OCI-LY1 (cell line): ENCODE measurements at regions not wholly inside any gene's neighbourhood (a gene's known extent, or its start where the extent isn't known, plus 50 kb on each side); places are given as distances from the start of the nearest gene placed in this dataset.
"Not testable (repeated sequence)": the region's sequence is repeated elsewhere in the genome, so short reads cannot be mapped to it uniquely, and the experiment has no call there.

ENCODE experiments used
- H2AFZ ChIP-seq: fragments of 200-600 bp; sonication (generic), shearing (Covaris generic); 2 replicates; pipeline ENCODE4 v1.6.0; 2014; ENCODE audit warnings: antibody characterized with exemption, mild to moderate bottlenecking, low read length
- H3F3A ChIP-seq: fragments of 200-600 bp; sonication (generic), shearing (Covaris generic); 2 replicates; pipeline ENCODE4 v1.6.0; 2014; ENCODE audit warnings: mild to moderate bottlenecking, antibody characterized with exemption, low read length, moderate library complexity; ENCODE audit not compliant: insufficient read depth
- H3K27ac ChIP-seq: fragments of 200-600 bp; sonication (generic); 2 replicates; pipeline ENCODE4 v1.5.1; 2014; ENCODE audit warnings: low read length, mixed run types, mild to moderate bottlenecking, low read depth; ENCODE audit not compliant: poor library complexity, severe bottlenecking
- H3K27me3 ChIP-seq: fragments of 200-600 bp; sonication (generic); 2 replicates; pipeline ENCODE4 v1.6.0; 2014; ENCODE audit warnings: antibody characterized with exemption, mild to moderate bottlenecking, low read length, moderate library complexity; ENCODE audit not compliant: insufficient read depth
- H3K36me3 ChIP-seq: fragments of 200-600 bp; sonication (generic); 2 replicates; pipeline ENCODE4 v1.6.1; 2014; ENCODE audit warnings: mild to moderate bottlenecking, antibody characterized with exemption, low read length, moderate library complexity, mixed read lengths; ENCODE audit not compliant: insufficient read depth
- H3K4me1 ChIP-seq: fragments of 200-600 bp; sonication (generic); 2 replicates; pipeline ENCODE4 v1.5.1; 2014; ENCODE audit warnings: mild to moderate bottlenecking, low read length, moderate library complexity; ENCODE audit not compliant: insufficient read depth, severe bottlenecking
- H3K4me2 ChIP-seq: fragments of 200-600 bp; sonication (generic), shearing (Covaris generic); 2 replicates; pipeline ENCODE4 v1.6.1; 2014; ENCODE audit warnings: low read length
- H3K4me3 ChIP-seq: fragments of 200-600 bp; sonication (generic); 2 replicates; pipeline ENCODE4 v1.5.1; 2014; ENCODE audit warnings: low read length, low read depth, mild to moderate bottlenecking, mixed read lengths; ENCODE audit not compliant: poor library complexity, severe bottlenecking
- H3K79me2 ChIP-seq: fragments of 200-600 bp; shearing (Covaris generic); 2 replicates; pipeline ENCODE4 v1.6.1; 2016; ENCODE audit warnings: mixed run types, low read length, mixed read lengths; ENCODE audit not compliant: insufficient read depth
- H3K9ac ChIP-seq: fragments of 200-600 bp; sonication (generic), shearing (Covaris generic); 2 replicates; pipeline ENCODE4 v1.6.1; 2014; ENCODE audit warnings: mild to moderate bottlenecking, low read length, mixed read lengths
- H3K9me2 ChIP-seq: fragments of 200-600 bp; sonication (generic), shearing (Covaris generic); 2 replicates; pipeline ENCODE4 v1.6.1; 2014; ENCODE audit warnings: low read depth, mild to moderate bottlenecking, low read length, mixed read lengths
- H3K9me3 ChIP-seq: fragments of 200-600 bp; shearing (Covaris generic); 2 replicates; pipeline ENCODE4 v1.6.1; 2014; ENCODE audit warnings: low read length, mixed read lengths
- H4K20me1 ChIP-seq: fragments of 200-600 bp; sonication (generic), shearing (Covaris generic); 2 replicates; pipeline ENCODE4 v1.6.0; 2016; ENCODE audit warnings: mild to moderate bottlenecking, low read length; ENCODE audit not compliant: insufficient read depth
- EZH2 ChIP-seq: fragments of 200-600 bp; sonication (generic), shearing (Covaris generic); IDR thresholded peaks from 2 replicates; pipeline ENCODE4 v1.8.0; 2017; ENCODE audit warnings: borderline replicate concordance, mixed run types, mild to moderate bottlenecking, antibody characterized with exemption, low read length, moderate library complexity, mixed read lengths
- TF ChIP-seq, protein P1 (sequence below): fragments of 200-600 bp; sonication (generic), shearing (Covaris generic); IDR thresholded peaks from 2 replicates; pipeline ENCODE4 v1.5.1; 2017; ENCODE audit warnings: mild to moderate bottlenecking, antibody characterized with exemption, low read length, moderate library complexity, mixed read lengths

GRCh38 chr4:180356766-180357165 is 1886.4 kb upstream of the TENM3 start:
- Histone ChIP-seq H3K9me2 (no peaks in the 10 kb centered on the region), H3K4me1 (no peaks in the 10 kb centered on the region), H3K27me3 (no peaks in the 10 kb centered on the region), H4K20me1 (no peaks in the 10 kb centered on the region), H3K9ac (no peak overlapping the region), H3K27ac (no peak overlapping the region), H2AFZ (no peak overlapping the region), H3K36me3 (no peaks in the 10 kb centered on the region), H3F3A (no peaks in the 10 kb centered on the region), H3K4me2 (no peak overlapping the region), H3K4me3 (no peak overlapping the region), H3K9me3 (no peaks in the 10 kb centered on the region), H3K79me2 (no peaks in the 10 kb centered on the region)
- TF ChIP-seq, protein P1, sequence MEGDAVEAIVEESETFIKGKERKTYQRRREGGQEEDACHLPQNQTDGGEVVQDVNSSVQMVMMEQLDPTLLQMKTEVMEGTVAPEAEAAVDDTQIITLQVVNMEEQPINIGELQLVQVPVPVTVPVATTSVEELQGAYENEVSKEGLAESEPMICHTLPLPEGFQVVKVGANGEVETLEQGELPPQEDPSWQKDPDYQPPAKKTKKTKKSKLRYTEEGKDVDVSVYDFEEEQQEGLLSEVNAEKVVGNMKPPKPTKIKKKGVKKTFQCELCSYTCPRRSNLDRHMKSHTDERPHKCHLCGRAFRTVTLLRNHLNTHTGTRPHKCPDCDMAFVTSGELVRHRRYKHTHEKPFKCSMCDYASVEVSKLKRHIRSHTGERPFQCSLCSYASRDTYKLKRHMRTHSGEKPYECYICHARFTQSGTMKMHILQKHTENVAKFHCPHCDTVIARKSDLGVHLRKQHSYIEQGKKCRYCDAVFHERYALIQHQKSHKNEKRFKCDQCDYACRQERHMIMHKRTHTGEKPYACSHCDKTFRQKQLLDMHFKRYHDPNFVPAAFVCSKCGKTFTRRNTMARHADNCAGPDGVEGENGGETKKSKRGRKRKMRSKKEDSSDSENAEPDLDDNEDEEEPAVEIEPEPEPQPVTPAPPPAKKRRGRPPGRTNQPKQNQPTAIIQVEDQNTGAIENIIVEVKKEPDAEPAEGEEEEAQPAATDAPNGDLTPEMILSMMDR = no peak
- no peak for TF ChIP-seq EZH2

DNA sequence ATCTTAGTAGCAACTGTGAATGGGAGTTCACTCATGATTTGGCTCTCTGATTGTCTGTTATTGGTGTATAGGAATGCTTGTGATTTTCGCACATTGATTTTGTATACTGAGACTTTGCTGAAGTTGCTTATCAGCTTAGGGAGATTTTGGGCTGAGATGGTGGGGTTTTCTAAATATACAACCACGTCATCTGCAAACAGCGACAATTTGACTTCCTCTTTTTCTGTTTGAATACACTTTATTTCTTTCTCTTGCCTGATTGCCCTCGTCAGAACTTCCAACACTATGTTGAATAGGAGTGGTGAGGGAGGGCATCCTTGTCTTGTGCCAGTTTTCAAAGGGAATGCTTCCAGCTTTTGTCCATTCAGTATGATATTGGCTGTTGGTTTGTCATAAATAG is 1883.1 kb upstream of the TENM3 start:
- H3F3A ChIP-seq, H3K27me3 ChIP-seq, H3K36me3 ChIP-seq, H3K9me2 ChIP-seq, H3K9ac ChIP-seq, H3K79me2 ChIP-seq, H3K27ac ChIP-seq, H4K20me1 ChIP-seq, H3K4me3 ChIP-seq, H3K4me2 ChIP-seq, H3K9me3 ChIP-seq, H3K4me1 ChIP-seq, H2AFZ ChIP-seq: not testable (repeated sequence)

DNA sequence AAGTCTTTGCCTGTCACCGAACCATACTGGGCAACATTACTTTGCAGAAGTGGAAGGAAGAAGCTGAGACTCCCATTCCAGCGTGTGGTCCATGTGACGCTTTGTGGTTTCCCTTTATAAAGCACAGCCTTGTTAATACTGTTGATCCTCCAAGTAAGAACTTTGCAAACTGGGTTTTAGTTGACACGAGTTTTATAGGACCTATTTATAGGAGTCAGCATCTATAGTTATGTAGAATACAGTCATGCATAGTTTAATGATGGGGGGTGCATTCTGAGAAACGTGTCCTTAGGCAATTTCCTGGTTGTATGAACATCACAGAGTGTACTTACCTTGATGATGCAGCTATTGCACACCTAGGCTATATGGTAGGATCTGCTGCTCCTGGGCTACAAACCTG is 1879.4 kb upstream of the TENM3 start:
- Histone ChIP-seq H3K9me2 (no peaks in the 10 kb centered on the region), H3K9me3 (no peaks in the 10 kb centered on the region), H3K4me1 (no peaks in the 10 kb centered on the region), H2AFZ (no peak overlapping the region), H3K9ac (no peak overlapping the region), H4K20me1 (no peaks in the 10 kb centered on the region), H3K4me3 (no peak overlapping the region), H3F3A (no peaks in the 10 kb centered on the region), H3K27me3 (no peaks in the 10 kb centered on the region), H3K27ac (no peak overlapping the region), H3K4me2 (no peak overlapping the region), H3K36me3 (no peaks in the 10 kb centered on the region), H3K79me2 (no peaks in the 10 kb centered on the region)
- no peak for TF ChIP-seq EZH2
- TF ChIP-seq, protein P1 = no peak

DNA sequence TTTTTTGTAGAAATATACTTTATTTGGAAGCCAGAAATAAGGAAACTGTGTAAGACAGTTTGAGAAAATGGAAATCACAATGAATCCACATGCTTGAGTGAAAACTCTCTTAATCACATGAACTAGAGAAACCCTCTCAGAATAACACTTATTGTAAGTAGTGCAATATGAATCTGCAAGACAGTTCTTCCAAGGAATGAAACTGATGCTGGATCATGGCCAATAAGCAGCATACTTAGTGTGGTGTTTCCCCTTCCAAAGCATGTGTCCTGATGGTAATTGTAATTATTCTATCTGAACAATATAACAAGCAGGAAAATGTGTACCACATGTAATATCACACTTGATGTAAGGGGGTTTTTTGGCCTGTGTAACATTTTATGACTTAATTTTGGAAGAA is 1870.5 kb upstream of the TENM3 start:
- Histone ChIP-seq H2AFZ (no peak overlapping the region), H3K27ac (no peak overlapping the region), H3K79me2 (no peaks in the 10 kb centered on the region), H3K9me2 (no peaks in the 10 kb centered on the region), H3K9me3 (no peaks in the 10 kb centered on the region), H3K36me3 (no peaks in the 10 kb centered on the region), H4K20me1 (no peaks in the 10 kb centered on the region), H3F3A (no peaks in the 10 kb centered on the region), H3K4me3 (no peak overlapping the region), H3K9ac (no peak overlapping the region), H3K4me1 (no peaks in the 10 kb centered on the region), H3K4me2 (no peak overlapping the region), H3K27me3 (no peaks in the 10 kb centered on the region)
- TF ChIP-seq EZH2 = no peak
- TF ChIP-seq, protein P1 = no peak
